Activated CD4-positive, alpha-beta T cell treated with anti-CD3 and anti-CD28 coated beads, Interleukin-10, Interleukin-2, amounts not matched to agents 100 ng/mL and 50 ng/mL, durations not matched to agents 16 hours and 8 hours (primary cell): ENCODE measurements at regions not wholly inside any gene's neighbourhood (a gene's known extent, or its start where the extent isn't known, plus 50 kb on each side); places are given as distances from the start of the nearest gene placed in this dataset.
A peak's percentile ranks its signal among the peaks of the same experiment; 100 is the strongest.
"Not testable (repeated sequence)": the region's sequence is repeated elsewhere in the genome, so short reads cannot be mapped to it uniquely, and the experiment has no call there.

ENCODE experiments used
- DNase-seq: peaks from one replicate; pipeline ENCODE4 v3.0.0-alpha.2; 2020

DNA sequence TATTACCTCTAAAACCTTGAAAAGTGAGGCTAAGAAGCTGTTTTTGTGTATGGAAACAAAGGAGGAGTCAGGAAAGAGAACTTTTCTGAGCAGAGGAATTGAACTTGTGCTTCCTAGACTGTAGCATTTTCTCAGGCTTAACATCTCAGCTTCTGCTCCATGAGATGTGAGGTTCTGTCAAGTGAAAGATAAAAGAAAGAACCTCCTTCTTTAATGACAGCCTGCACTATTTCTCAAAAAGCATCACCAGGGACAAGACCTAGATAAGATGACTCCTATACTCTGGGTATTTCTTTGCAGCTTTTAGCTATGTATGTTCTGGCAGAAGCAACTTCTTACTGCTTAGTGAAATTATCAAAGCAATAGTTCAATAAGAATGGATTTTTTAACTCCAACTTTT is 87.6 kb upstream of the KCNQ5 start:
- no peak for DNase-seq

DNA sequence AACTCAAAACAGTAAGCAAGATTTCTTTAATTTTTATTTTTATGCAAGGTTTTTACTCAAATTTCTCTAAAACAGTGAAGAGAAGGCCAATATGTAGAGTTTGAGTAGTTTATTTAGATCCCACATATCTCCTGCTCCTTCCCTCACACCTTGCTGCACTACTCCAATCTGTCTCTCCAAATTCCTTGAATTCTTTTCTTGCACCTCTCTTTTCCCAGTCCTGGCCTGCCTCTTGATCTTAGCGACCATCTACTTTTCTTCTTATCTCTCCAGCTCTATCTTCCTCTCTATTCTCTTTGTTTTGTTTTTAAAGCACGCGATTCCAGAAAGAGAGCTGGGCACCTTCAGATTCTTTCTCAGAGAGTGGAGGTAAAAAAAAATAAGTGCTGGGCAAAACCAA is 86.7 kb upstream of the KCNQ5 start:
- no peak for DNase-seq

DNA sequence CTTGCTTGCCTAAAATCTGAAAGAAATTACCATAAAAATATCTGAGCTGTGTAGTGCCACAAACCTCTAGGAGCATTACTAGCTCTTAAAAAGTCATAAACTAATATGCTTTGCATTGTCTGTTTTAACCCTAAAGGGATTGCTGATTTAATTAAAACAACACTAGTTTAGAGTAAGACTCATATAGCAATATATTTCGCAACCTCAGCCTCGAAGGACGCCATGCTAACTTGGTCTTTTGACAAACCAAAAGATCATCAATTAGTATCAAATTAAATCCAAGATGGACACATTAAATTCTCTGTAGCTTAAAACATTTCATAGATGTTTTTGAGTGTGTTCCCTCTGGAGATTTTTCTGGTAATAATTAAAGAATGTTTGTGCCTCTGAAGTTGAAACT is 74.8 kb upstream of the KCNQ5 start:
- DNase-seq = no peak

DNA sequence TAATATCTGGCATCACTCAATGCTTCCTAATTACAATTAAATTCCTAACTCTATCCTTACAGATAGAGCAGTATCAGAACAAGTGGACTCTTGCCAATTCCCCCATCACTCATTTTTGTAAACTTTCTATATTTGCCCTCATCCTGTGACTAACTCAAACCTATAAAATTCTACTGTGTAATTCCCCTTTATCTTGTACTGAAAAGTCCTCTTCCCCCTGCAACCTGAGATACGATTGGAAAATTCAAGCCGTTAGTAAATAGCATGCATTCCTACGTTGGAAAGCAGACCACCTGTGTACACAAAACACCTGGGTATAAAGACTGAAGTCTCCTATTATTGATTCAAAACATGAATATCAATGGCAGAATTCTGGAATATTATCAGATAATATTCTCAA is 70.4 kb upstream of the KCNQ5 start:
- DNase-seq = no peak

DNA sequence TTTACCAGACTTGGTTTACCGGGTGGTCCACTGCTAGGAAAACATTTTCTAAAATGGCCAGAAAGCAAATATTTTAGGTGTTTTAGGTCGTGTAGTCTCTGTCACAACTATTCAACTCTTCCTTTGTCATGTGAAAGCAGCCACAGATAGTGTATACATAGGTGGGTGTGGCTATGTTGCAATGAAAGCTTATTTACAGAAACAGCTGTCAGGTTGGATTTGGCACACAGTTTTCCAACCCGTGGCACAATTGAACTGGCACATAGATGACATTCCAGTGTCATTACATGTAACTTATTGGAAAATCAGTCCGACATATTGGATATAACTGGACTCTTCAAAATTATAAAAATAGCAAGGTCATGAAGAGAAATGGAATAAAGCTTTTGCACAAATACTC is 68.9 kb upstream of the KCNQ5 start:
- DNase-seq = no peak

DNA sequence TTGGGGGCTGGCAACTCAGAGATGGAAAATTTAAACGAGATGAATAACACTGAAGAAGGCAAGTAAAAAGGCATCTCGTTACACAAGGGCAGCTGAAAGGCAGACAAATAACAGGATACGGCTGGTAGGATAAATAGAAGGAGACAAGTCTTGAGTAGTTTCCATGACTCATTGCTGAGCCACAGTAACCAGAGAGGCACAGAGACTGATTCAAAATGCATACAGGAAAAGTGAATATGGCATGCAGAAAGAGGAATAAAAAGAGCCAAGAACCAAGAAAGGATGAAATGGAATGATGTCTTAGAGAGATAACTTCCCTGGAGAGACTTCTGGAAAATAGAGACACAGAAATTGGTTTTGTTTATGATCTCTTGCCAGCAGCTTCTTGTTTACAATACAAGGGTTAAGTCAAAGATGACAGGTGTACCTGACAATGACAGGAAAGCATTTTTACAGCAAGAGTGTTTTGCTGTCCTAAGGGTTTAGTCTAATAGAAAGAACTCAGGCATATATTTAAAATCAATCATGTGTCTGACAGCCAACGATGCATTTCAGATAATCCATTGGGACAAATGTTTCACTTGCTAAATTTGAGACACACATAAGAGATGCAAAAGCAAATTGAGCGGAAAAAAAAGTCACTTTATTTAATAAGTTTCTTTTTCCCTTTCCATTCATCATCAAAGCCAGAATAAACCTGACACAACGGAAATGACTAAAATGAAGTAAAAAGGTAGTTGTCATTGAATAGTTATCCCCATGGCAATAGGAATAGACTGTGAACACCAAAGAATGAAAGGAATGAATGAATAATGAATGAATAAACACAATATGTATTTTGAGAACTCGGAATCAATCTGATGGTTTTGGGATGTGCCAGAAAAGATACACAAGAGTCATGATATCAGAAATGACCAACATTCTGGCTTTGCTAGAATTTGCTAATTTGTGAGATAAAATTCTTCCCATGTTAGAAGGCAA is 68.0 kb upstream of the KCNQ5 start:
- DNase-seq = peak; percentile 28

DNA sequence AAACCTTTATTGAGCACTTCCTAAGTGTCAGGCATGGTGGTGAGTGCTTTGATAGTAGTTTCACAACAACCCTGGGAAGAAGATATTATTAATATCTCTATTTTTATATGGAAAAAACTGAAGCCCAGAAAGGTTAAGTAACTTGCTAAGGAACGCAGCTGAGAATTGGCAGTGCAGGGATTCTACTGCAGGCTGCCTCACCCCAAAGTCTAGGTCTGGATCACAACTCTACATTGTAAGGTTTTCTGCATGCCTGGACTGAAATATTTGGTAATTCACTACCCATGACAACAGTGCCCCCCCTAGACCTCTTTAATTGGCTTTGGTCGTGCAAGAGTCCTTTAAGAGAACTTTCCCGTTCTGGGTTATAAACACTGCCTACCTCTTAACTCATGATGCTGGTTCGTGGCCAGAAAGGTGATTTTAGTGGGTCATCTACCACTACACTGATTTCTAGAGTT is 67.1 kb upstream of the KCNQ5 start:
- no peak for DNase-seq

DNA sequence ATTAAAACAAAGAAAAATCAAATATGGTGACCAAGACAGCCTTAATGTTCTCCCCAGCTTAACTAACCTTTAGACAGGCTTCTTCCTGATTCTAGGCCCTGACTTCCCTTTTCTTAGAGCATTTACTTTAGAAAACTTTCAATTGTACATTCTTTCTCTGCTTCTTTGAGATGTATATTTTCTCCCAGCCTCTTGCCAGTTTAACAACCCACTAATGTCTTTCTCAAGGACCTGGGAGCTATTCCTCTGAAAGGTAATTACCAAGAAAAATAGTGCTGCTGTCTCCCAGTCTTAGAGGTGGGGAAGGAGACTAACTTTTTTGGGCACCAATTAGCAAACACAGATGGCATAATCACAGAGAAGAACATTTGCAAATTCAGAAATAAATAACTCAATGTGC is 62.8 kb upstream of the KCNQ5 start:
- no peak for DNase-seq

DNA sequence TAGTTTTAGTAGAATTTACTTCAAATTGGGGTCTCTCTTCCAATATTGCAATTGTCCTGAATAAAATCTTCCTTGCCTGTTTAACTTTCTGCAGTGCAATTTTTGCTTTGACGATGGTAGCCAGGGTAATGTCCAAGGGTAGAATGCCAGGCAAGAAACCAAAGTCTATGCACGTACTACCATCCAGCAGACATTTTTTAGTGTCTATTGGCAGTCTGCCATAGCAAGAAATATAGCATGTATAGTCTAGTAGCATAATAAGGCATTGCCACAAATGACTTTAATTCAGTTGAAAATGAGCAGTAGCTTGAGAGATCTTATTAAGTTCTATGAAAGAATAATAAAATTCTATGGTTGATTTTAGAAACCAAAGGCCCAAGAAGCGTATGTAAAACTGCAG is 62.3 kb upstream of the KCNQ5 start:
- DNase-seq = no peak

DNA sequence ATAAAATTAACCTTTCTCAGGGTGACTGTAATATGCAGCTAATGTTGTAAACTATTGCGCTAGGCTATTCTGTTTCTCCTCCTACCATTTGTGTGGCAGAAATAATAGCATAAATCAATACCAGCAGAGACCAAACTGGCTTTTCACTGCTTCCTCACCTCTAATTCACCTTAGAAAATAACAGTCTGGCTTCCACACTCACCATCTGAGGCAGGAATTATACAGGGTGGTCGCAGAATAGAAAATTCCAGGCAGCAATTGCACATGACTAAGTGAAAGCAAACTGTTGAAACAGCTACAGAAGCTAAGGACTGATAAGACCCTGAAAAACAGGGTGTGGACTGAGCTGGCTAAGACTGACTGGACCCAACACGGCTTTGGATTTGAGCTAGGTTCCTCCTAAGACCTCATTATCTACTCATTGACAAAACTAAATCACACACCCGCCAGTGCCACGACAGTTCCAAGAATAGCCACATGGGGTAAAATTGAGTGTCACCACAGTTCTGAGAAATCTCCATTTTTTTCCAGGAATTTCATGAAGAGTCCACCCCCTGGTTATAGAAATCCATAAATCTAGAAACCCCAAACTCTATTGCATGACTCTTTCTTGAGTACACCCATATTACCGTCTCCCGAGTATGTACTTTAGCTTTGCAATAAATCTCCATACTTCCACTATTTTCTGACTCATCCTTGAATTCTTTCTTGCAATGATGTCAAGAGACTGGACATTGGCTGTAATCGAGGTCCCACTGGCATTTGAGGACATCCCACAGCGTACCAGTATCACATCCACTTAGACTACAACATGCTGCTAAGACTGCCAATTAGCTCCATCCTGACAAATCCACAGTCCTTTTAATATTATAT is 60.9 kb upstream of the KCNQ5 start:
- peak; percentile 11 for DNase-seq

DNA sequence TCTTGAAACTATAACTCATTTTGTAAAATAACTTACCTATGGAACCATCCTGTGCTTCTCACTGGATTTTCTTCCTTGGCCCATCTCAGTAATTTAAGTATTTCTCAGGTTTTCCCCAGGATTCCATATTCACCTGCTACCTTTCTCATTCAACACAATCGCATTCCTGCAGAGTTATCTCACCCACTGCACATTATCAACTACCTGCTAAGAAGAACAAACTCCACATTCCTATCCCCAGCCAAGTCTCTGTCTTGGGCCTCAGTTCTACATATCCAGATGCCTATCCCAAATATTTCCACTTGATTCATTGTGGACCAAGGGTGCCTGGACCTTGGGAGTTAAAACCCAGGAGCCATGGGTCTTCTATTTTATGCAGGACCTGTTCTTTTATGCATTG is 60.2 kb upstream of the KCNQ5 start:
- DNase-seq = no peak

DNA sequence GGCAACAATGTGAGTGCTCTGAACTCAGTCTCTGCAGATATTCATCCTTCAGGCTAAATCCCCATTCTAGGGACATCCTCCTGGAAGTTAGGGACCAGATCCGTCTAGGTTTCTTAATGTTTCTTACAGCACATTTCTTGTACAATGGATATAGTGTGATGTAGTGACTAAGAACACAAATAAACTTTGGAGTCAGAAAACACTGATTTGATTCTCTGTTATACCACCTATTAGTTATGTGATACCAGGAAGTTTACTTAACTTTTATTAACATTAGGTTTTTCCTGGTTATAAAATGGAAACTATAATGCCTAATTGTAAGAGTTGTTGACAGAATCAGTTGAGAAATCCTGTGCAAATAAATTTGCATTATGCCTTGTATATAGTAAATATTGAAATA is 57.6 kb upstream of the KCNQ5 start:
- DNase-seq = no peak

DNA sequence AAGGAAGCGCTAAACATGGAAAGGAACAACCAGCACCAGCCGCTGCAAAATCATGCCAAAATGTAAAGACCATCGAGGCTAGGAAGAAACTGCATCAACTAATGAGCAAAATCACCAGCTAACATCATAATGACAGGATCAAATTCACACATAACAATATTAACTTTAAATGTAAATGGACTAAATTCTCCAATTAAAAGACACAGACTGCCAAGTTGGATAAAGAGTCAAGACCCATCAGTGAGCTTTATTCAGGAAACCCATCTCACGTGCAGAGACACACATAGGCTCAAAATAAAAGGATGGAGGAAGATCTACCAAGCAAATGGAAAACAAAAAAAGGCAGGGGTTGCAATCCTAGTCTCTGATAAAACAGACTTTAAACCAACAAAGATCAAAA is 49.9 kb upstream of the KCNQ5 start:
- not testable (repeated sequence) for DNase-seq
